ENCODE measurements at regions not wholly inside any gene's neighbourhood (a gene's known extent, or its start where the extent isn't known, plus 50 kb on each side); places are given as distances from the start of the nearest gene placed in this dataset.

DNA sequence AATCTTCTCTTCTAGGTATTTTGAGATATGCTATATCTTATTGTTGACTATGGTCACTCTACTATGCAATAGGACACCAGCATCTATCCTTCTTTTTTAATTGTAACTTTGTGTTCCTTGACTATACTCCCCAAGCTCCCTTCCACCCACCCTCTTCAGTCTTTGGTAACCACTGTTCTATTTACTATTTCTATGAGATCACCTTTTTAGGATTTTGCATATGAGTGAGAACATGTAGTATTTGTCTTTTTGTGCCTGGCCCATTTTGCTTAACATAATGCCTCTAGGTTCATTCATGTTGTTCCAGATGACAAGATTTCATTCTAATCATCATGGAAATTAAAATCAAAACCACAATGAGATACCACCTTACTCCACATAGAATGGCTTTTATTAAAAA, 63.3 kb upstream of the BANK1 start:
- TF ChIP-seq EZH2 (IDR thresholded peaks at IDR 0.05; ENCODE audit: low read length) = no peak
- TF ChIP-seq, protein P1, sequence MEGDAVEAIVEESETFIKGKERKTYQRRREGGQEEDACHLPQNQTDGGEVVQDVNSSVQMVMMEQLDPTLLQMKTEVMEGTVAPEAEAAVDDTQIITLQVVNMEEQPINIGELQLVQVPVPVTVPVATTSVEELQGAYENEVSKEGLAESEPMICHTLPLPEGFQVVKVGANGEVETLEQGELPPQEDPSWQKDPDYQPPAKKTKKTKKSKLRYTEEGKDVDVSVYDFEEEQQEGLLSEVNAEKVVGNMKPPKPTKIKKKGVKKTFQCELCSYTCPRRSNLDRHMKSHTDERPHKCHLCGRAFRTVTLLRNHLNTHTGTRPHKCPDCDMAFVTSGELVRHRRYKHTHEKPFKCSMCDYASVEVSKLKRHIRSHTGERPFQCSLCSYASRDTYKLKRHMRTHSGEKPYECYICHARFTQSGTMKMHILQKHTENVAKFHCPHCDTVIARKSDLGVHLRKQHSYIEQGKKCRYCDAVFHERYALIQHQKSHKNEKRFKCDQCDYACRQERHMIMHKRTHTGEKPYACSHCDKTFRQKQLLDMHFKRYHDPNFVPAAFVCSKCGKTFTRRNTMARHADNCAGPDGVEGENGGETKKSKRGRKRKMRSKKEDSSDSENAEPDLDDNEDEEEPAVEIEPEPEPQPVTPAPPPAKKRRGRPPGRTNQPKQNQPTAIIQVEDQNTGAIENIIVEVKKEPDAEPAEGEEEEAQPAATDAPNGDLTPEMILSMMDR (optimal IDR thresholded peaks at IDR 0.05 in 1 of 3, IDR thresholded peaks at IDR 0.05 in 1 of 3, conservative IDR thresholded peaks at IDR 0.05 in 1 of 3; ENCODE audit: extremely low read depth in 1 of 3, insufficient read depth in 2 of 3, low read length in 3 of 3) = no peak
